ENCODE measurements at regions not wholly inside any gene's neighbourhood (a gene's known extent, or its start where the extent isn't known, plus 50 kb on each side); places are given as distances from the start of the nearest gene placed in this dataset.

DNA sequence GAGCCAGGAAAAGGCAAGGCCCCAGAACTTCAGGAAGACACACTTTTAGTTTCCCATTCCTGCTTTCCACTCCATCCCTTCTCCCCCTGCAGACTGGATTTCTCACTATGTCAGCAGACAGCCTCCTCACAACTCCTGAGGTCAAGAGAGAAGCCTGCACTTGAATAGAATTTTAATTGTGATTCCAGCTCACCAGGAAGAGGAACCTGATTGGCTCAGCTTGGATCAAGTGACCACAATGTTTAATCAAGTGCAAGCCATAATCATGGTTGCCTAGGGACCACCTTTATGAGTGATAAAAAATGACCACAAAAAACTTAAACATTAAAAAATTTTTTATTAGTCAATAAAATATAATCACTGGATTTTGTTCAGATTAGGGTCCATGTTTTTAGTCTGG is 244.7 kb upstream of the RHOBTB1 start:
- DNase-seq (ENCODE audit: low spot score), result no peak

- DNase-seq (ENCODE audit: low spot score), result no peak
Observed at GRCh38 chr10:61188101-61188500, 244.1 kb upstream of the RHOBTB1 start.

- no peak for DNase-seq (ENCODE audit: low spot score)
Observed at GRCh38 chr10:61187601-61188000, 243.6 kb upstream of the RHOBTB1 start.

DNA sequence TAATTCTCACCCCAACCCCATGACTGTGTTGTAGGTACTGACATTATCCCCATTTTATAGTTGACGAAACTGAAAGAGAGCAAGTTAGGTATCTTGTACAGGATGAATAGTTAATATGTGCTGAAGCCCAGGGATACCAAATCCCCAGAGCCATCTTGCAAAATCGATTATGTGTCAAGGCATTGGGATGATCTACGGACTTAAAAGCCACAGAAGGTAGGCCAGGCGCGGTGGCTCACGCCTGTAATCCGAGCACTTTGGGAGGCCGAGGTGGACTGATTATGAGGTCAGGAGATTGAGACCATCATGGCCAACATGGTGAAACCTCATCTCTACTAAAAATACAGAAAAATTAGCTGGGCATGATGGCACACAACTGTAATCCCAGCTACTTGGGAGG is 242.4 kb upstream of the RHOBTB1 start:
- no peak for DNase-seq (ENCODE audit: low spot score)

DNA sequence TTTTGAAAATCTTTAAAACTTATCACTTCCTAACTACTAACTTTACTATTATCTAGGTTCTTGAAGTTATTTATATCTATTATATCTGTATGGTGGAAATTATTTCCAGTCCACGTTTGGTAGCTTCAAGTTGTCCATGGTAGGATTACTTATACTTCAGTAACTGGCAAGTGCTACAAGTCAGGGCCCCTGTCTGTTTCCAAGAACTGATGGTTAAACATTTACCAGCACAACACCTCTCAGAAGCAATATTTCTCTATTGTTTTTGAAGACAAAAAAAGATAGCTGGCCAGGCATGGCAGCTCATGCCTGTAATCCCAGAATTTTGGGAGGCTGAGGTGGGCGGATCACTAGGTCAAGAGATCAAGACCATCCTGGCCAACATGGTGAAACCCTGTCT is 240.4 kb upstream of the RHOBTB1 start:
- DNase-seq (ENCODE audit: low spot score), result no peak

GRCh38 chr10:61183967-61184366 is 240.0 kb upstream of the RHOBTB1 start:
- no peak for DNase-seq (ENCODE audit: low spot score)

- DNase-seq (ENCODE audit: low spot score), result no peak
Observed at GRCh38 chr10:61181832-61182231, 237.8 kb upstream of the RHOBTB1 start.

- DNase-seq (ENCODE audit: low spot score), result no peak
Observed at GRCh38 chr10:61179771-61180170, 235.8 kb upstream of the RHOBTB1 start.

DNA sequence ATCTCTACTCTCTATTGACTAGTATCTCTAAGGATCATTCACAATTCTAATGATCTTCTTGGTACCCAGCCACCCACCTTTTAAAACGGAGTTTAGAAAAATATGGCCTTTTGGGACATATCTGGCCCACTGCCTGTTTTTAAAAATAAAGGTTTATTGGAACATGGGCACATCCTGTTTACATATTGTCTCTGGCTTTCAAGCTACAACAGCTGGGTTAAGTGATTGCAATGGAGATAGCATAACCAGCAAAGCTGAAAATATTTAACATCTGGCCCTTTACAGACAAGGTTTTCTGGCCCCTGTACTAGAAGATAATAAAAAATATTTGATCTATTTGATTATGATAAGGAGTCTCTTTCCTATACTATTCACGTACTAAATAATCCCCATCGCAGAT is 232.4 kb upstream of the RHOBTB1 start:
- DNase-seq (ENCODE audit: low spot score), result no peak

- DNase-seq (ENCODE audit: low spot score), result no peak
Observed at GRCh38 chr10:61175316-61175715, 231.3 kb upstream of the RHOBTB1 start.

DNA sequence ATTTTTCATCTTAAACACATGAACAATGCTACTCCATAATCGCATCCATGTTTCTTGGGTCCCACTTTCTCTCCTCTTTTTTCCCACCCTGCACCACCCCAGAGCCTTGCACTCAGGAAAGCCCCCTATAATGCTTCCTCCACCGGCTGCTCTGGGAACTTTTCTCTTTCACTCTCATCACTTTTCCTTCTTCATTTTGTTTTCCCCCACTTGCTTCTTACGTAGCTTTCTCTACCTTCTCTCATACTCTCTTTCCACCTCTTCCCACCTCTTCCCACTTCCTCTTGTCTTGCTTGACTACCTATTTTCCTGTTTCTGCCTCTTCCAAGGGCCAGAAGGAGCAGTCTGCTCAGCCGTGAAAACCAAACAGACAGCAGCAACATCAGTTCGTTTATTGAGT is 229.5 kb upstream of the RHOBTB1 start:
- no peak for DNase-seq (ENCODE audit: low spot score)

GRCh38 chr10:61172182-61172926 is 228.4 kb upstream of the RHOBTB1 start:
- DNase-seq (ENCODE audit: low spot score), result no peak

- no peak for DNase-seq (ENCODE audit: low spot score)
Observed at GRCh38 chr10:61170594-61170993, 226.6 kb upstream of the RHOBTB1 start.

GRCh38 chr10:61169294-61169693 is 225.3 kb upstream of the RHOBTB1 start:
- DNase-seq (ENCODE audit: low spot score), result no peak

GRCh38 chr10:61166489-61166888 is 222.5 kb upstream of the RHOBTB1 start:
- DNase-seq (ENCODE audit: low spot score), result no peak

DNA sequence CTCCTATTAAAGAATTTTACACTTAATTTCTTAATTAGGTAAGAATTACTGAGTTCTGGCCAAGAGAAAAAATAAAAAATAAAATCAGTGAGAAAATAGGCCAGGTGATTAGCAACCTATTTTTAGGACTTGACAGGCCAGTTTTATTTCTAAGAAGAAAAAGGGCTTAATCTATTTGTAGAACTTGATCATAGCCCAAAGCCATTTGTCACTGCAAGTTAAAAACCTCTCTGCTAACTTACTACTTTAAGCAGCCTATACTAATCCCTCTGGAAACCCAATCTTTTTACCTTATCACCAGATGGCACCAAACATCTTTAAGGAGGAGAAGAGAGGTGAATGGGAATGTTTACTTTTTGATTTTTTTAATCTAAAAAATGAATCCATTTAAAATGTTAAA is 222.1 kb upstream of the RHOBTB1 start:
- no peak for DNase-seq (ENCODE audit: low spot score)

DNA sequence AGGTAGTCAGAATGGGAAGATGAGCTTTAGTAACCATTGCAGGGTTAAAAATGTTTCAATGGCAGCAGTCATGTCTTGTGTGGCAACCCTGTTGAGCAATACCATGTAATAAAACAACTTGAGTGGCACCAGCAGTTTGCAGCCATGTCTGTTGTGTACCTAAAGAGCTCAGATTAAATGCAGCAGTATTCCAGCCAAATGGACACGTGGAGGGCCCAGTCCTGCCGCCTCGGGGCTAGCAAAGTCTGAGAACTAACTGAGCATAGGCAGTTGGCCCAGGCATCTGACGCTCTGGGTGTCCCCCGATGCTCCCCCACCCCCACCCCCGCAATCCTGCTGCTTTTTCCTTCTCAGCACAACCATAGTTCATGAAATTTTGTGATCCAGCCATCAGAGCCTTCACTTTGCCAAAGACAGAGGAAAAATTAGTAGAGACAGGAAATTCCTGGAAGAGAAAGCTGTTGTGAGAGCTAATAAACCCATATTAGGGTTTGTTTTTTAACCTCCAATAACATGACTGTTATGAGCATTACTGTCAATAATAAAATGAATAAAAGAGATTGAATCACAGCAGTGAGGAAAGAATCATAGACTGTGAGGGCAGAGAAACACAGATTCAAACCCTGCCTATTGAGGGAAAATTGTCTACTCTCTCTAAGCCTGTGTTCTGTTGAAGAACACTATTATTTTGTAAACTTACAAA is 220.6 kb upstream of the RHOBTB1 start:
- DNase-seq (ENCODE audit: low spot score), result no peak

GRCh38 chr10:61163403-61163802 is 219.4 kb upstream of the RHOBTB1 start:
- no peak for DNase-seq (ENCODE audit: low spot score)

DNA sequence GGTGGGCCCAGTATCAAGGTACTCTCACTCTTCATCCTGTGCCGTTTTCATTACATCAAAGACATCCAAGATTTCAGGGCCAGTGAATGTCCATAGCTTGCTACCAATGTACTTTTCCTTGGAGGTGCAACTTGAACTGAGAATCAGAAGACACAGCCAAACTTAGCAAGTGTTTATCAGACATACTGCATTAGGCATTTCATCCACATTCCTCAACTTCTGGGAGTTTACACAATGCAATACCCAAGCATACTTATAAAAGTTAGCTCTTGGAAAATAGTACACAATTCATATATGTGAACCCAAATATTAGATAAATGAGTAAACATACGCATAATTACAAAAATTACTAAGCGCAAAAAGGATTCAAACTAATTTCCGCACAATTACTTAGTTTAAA is 216.3 kb upstream of the RHOBTB1 start:
- DNase-seq (ENCODE audit: low spot score), result no peak

- no peak for DNase-seq (ENCODE audit: low spot score)
Observed at GRCh38 chr10:61159253-61159652, 215.3 kb upstream of the RHOBTB1 start.

DNA sequence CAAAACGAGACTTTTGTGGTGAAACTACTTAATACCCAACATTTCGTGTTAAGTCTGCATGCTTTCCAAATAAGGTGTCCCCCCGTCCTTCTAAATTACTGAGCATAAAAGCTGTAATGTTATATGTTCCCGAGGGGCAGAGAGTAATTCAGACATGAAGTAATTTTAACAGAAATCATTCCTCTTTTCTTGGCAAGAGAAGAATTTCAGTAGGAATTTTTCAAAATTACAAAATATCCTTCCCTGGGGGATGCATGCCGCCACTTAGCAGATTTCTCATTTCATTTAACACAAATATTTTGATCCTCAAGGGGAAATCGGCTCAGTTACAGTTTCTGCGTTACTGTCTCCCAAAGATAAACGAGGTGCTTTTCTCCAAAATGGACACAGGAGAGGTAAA is 213.2 kb upstream of the RHOBTB1 start:
- no peak for DNase-seq (ENCODE audit: low spot score)

DNA sequence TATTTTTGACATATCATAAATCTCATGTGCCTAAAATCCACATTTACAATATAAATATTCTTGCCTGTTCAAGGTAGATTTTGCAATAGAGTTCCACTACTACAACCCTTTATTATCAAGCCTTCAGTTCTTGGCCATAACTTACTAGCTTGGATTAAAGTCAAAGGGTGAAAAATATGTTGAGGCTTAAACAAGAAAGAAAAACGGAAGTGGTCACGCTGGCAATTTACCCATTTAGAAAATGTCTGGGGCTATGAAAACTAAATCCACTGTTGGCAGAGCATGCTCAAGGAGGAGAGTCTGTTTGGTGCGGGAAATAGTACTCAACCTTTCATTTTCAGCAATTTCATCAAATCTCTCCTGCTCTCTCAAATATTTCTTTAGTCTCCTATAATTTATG is 209.8 kb upstream of the RHOBTB1 start:
- no peak for DNase-seq (ENCODE audit: low spot score)

GRCh38 chr10:61151059-61151458 is 207.1 kb upstream of the RHOBTB1 start:
- no peak for DNase-seq (ENCODE audit: low spot score)

GRCh38 chr10:61148451-61148850 is 204.5 kb upstream of the RHOBTB1 start:
- no peak for DNase-seq (ENCODE audit: low spot score)
